ENCODE measurements at regions not wholly inside any gene's neighbourhood (a gene's known extent, or its start where the extent isn't known, plus 50 kb on each side); places are given as distances from the start of the nearest gene placed in this dataset.

- no peak for TF ChIP-seq POLR2AphosphoS5 (IDR thresholded peaks at IDR 0.05)
- TF ChIP-seq CTCF (IDR thresholded peaks at IDR 0.05), result no peak
- TF ChIP-seq POLR2A (IDR thresholded peaks at IDR 0.05), result no peak
- no peak for TF ChIP-seq EP300 (IDR thresholded peaks at IDR 0.05)
Observed at GRCh38 chr12:90091809-90092208, 383.2 kb upstream of the ATP2B1 start.

Data from gastroesophageal sphincter (tissue), 3 donors.